ENCODE measurements at regions not wholly inside any gene's neighbourhood (a gene's known extent, or its start where the extent isn't known, plus 50 kb on each side); places are given as distances from the start of the nearest gene placed in this dataset.

DNA sequence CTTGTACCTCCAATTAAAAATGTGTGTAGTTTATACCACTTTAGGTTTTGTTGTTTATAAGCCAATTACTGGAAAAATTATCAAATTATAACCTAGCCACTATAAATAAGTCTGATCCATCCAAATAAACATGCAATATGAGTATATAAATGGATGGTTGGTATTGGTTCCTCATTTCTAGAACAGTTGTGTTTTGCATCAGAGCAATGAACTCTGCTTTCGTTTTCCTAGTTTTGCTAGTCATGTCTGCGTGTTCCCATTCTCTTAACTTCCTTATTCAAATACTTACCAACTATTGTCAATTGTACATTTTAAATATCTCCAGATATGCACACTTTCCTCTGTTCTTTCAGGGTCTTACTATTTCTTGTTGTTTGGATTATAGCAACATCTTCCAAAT lies 641.7 kb downstream of the NR4A2 start:
- H3K4me2 ChIP-seq, result no peak overlapping the region
- H3K27ac Mint-ChIP-seq, result no peak overlapping the region
- no peak overlapping the region for H3K4me3 ChIP-seq
- H3K27ac ChIP-seq (ENCODE audit: low read depth), result no peak overlapping the region
- no peak for ATAC-seq
- no peaks in the 10 kb centered on the region for H3K4me1 ChIP-seq (ENCODE audit: insufficient read depth)
- H3K36me3 ChIP-seq (ENCODE audit: insufficient read depth), result no peaks in the 10 kb centered on the region
- no peaks in the 10 kb centered on the region for H3K9me3 Mint-ChIP-seq
- no peaks in the 10 kb centered on the region for H3F3A ChIP-seq (replicated peaks; ENCODE audit: low read depth)
- H4K20me1 ChIP-seq (replicated peaks; ENCODE audit: insufficient read depth), result no peaks in the 10 kb centered on the region
- H3K79me2 ChIP-seq (replicated peaks; ENCODE audit: insufficient read depth), result no peaks in the 10 kb centered on the region
- no peaks in the 10 kb centered on the region for H3K27me3 Mint-ChIP-seq (ENCODE audit: insufficient read depth, low read depth, poor library complexity)
- no peaks in the 10 kb centered on the region for H3K9me2 ChIP-seq (ENCODE audit: insufficient read depth)
- no peaks in the 10 kb centered on the region for H3K4me1 Mint-ChIP-seq
- H2AFZ ChIP-seq, result no peak overlapping the region
- no peaks in the 10 kb centered on the region for H3K27me3 ChIP-seq (ENCODE audit: insufficient read depth)
- H3K4me3 Mint-ChIP-seq, result no peak overlapping the region
- no peak for DNase-seq (ENCODE audit: low spot score)
- TF ChIP-seq POLR2AphosphoS5 (IDR thresholded peaks at IDR 0.05; ENCODE audit: low read depth) (no peak), JUNB (IDR thresholded peaks at IDR 0.05; ENCODE audit: unreplicated experiment) (no peak), CREB1 (CRISPR knock-in tag; IDR thresholded peaks at IDR 0.05; ENCODE audit: low read depth) (no peak), STAT1 (IDR thresholded peaks at IDR 0.05; ENCODE audit: unreplicated experiment) (no peak), ZNF114 (CRISPR knock-in tag; IDR thresholded peaks at IDR 0.05) (no peak), ZNF331 (CRISPR knock-in tag; IDR thresholded peaks at IDR 0.05; ENCODE audit: low read depth) (no peak), EZH2phosphoT487 (IDR thresholded peaks at IDR 0.05; ENCODE audit: unreplicated experiment) (no peak), EZH2 (IDR thresholded peaks at IDR 0.05; ENCODE audit: low read depth, unreplicated experiment) (no peak), NANOG (IDR thresholded peaks at IDR 0.05; ENCODE audit: borderline replicate concordance) (no peak)
- TF ChIP-seq, protein P1, sequence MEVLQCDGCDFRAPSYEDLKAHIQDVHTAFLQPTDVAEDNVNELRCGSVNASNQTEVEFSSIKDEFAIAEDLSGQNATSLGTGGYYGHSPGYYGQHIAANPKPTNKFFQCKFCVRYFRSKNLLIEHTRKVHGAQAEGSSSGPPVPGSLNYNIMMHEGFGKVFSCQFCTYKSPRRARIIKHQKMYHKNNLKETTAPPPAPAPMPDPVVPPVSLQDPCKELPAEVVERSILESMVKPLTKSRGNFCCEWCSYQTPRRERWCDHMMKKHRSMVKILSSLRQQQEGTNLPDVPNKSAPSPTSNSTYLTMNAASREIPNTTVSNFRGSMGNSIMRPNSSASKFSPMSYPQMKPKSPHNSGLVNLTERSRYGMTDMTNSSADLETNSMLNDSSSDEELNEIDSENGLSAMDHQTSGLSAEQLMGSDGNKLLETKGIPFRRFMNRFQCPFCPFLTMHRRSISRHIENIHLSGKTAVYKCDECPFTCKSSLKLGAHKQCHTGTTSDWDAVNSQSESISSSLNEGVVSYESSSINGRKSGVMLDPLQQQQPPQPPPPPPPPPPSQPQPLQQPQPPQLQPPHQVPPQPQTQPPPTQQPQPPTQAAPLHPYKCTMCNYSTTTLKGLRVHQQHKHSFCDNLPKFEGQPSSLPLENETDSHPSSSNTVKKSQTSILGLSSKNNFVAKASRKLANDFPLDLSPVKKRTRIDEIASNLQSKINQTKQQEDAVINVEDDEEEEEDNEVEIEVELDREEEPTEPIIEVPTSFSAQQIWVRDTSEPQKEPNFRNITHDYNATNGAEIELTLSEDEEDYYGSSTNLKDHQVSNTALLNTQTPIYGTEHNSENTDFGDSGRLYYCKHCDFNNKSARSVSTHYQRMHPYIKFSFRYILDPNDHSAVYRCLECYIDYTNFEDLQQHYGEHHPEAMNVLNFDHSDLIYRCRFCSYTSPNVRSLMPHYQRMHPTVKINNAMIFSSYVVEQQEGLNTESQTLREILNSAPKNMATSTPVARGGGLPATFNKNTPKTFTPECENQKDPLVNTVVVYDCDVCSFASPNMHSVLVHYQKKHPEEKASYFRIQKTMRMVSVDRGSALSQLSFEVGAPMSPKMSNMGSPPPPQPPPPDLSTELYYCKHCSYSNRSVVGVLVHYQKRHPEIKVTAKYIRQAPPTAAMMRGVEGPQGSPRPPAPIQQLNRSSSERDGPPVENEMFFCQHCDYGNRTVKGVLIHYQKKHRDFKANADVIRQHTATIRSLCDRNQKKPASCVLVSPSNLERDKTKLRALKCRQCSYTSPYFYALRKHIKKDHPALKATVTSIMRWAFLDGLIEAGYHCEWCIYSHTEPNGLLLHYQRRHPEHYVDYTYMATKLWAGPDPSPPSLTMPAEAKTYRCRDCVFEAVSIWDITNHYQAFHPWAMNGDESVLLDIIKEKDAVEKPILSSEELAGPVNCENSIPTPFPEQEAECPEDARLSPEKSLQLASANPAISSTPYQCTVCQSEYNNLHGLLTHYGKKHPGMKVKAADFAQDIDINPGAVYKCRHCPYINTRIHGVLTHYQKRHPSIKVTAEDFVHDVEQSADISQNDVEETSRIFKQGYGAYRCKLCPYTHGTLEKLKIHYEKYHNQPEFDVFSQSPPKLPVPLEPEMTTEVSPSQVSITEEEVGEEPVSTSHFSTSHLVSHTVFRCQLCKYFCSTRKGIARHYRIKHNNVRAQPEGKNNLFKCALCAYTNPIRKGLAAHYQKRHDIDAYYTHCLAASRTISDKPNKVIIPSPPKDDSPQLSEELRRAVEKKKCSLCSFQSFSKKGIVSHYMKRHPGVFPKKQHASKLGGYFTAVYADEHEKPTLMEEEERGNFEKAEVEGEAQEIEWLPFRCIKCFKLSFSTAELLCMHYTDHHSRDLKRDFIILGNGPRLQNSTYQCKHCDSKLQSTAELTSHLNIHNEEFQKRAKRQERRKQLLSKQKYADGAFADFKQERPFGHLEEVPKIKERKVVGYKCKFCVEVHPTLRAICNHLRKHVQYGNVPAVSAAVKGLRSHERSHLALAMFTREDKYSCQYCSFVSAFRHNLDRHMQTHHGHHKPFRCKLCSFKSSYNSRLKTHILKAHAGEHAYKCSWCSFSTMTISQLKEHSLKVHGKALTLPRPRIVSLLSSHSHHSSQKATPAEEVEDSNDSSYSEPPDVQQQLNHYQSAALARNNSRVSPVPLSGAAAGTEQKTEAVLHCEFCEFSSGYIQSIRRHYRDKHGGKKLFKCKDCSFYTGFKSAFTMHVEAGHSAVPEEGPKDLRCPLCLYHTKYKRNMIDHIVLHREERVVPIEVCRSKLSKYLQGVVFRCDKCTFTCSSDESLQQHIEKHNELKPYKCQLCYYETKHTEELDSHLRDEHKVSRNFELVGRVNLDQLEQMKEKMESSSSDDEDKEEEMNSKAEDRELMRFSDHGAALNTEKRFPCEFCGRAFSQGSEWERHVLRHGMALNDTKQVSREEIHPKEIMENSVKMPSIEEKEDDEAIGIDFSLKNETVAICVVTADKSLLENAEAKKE (CRISPR knock-in tag; IDR thresholded peaks at IDR 0.05), result no peak
- TF ChIP-seq, protein P2, sequence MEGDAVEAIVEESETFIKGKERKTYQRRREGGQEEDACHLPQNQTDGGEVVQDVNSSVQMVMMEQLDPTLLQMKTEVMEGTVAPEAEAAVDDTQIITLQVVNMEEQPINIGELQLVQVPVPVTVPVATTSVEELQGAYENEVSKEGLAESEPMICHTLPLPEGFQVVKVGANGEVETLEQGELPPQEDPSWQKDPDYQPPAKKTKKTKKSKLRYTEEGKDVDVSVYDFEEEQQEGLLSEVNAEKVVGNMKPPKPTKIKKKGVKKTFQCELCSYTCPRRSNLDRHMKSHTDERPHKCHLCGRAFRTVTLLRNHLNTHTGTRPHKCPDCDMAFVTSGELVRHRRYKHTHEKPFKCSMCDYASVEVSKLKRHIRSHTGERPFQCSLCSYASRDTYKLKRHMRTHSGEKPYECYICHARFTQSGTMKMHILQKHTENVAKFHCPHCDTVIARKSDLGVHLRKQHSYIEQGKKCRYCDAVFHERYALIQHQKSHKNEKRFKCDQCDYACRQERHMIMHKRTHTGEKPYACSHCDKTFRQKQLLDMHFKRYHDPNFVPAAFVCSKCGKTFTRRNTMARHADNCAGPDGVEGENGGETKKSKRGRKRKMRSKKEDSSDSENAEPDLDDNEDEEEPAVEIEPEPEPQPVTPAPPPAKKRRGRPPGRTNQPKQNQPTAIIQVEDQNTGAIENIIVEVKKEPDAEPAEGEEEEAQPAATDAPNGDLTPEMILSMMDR (conservative IDR thresholded peaks at IDR 0.05; ENCODE audit: low read depth in 2 of 2), result no peak
- TF ChIP-seq, protein P3, sequence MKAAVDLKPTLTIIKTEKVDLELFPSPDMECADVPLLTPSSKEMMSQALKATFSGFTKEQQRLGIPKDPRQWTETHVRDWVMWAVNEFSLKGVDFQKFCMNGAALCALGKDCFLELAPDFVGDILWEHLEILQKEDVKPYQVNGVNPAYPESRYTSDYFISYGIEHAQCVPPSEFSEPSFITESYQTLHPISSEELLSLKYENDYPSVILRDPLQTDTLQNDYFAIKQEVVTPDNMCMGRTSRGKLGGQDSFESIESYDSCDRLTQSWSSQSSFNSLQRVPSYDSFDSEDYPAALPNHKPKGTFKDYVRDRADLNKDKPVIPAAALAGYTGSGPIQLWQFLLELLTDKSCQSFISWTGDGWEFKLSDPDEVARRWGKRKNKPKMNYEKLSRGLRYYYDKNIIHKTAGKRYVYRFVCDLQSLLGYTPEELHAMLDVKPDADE (IDR thresholded peaks at IDR 0.05), result no peak
- TF ChIP-seq, protein P4, sequence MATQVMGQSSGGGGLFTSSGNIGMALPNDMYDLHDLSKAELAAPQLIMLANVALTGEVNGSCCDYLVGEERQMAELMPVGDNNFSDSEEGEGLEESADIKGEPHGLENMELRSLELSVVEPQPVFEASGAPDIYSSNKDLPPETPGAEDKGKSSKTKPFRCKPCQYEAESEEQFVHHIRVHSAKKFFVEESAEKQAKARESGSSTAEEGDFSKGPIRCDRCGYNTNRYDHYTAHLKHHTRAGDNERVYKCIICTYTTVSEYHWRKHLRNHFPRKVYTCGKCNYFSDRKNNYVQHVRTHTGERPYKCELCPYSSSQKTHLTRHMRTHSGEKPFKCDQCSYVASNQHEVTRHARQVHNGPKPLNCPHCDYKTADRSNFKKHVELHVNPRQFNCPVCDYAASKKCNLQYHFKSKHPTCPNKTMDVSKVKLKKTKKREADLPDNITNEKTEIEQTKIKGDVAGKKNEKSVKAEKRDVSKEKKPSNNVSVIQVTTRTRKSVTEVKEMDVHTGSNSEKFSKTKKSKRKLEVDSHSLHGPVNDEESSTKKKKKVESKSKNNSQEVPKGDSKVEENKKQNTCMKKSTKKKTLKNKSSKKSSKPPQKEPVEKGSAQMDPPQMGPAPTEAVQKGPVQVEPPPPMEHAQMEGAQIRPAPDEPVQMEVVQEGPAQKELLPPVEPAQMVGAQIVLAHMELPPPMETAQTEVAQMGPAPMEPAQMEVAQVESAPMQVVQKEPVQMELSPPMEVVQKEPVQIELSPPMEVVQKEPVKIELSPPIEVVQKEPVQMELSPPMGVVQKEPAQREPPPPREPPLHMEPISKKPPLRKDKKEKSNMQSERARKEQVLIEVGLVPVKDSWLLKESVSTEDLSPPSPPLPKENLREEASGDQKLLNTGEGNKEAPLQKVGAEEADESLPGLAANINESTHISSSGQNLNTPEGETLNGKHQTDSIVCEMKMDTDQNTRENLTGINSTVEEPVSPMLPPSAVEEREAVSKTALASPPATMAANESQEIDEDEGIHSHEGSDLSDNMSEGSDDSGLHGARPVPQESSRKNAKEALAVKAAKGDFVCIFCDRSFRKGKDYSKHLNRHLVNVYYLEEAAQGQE (IDR thresholded peaks at IDR 0.05; ENCODE audit: unreplicated experiment), result no peak
- H3K36me3 Mint-ChIP-seq (ENCODE audit: low read depth), result no peaks in the 10 kb centered on the region

All from GM23338 (cell line).